ENCODE measurements at regions not wholly inside any gene's neighbourhood (a gene's known extent, or its start where the extent isn't known, plus 50 kb on each side); places are given as distances from the start of the nearest gene placed in this dataset.

DNA sequence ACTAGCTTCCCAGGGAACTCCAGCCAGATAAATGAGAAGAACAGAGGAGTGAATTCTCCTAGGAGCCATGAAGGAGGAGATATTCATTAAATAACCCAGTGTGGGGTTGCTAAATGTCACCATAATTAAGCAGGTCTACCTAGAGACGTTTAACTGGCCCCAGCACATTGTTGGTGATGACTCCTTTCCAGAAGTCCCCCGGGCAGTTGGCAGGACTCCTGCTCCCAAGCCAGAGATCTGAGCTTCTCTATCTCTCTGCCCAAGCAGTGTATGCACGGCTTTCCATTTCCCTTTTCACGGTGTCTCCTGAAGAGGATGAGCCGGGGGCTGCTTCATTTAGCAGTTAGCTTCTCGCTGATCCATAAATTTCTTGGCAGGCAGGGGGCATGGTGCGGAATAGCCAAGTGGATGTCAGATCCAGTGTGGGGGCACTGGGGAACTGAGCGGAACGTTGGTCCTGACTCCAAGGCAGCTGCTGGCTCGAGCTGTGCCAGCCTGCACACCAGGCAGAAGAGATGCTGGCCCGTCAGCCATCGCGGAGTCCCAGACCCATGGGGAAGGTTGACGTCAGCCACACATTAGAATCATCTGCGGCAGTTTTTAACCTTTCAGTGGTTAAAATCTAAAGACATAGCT lies 142.0 kb upstream of the NPY start:
- H3K36me3 ChIP-seq (ENCODE audit: control insufficient read depth, insufficient read depth, low read length): no peaks in the 10 kb centered on the region
- no peaks in the 10 kb centered on the region; the same call in 1 of the 2 replicates for H3K27me3 ChIP-seq (replicated peaks; ENCODE audit: control insufficient read depth, insufficient read depth, low read length)
- no peak overlapping the region for H3K4me3 ChIP-seq (replicated peaks; ENCODE audit: low read depth, low read length)
- DNase-seq (ENCODE audit: extremely low read depth, insufficient read length): no peak
- TF ChIP-seq, protein P1, sequence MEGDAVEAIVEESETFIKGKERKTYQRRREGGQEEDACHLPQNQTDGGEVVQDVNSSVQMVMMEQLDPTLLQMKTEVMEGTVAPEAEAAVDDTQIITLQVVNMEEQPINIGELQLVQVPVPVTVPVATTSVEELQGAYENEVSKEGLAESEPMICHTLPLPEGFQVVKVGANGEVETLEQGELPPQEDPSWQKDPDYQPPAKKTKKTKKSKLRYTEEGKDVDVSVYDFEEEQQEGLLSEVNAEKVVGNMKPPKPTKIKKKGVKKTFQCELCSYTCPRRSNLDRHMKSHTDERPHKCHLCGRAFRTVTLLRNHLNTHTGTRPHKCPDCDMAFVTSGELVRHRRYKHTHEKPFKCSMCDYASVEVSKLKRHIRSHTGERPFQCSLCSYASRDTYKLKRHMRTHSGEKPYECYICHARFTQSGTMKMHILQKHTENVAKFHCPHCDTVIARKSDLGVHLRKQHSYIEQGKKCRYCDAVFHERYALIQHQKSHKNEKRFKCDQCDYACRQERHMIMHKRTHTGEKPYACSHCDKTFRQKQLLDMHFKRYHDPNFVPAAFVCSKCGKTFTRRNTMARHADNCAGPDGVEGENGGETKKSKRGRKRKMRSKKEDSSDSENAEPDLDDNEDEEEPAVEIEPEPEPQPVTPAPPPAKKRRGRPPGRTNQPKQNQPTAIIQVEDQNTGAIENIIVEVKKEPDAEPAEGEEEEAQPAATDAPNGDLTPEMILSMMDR (IDR thresholded peaks at IDR 0.05; ENCODE audit: insufficient read depth, low read length, poor library complexity, severe bottlenecking): no peak

- H3K27me3 ChIP-seq (replicated peaks; ENCODE audit: control insufficient read depth, insufficient read depth, low read length): no peaks in the 10 kb centered on the region; the same call in 1 of the 2 replicates
- DNase-seq (ENCODE audit: extremely low read depth, insufficient read length): no peak
- TF ChIP-seq, protein P1 (IDR thresholded peaks at IDR 0.05; ENCODE audit: insufficient read depth, low read length, poor library complexity, severe bottlenecking): no peak
- H3K36me3 ChIP-seq (ENCODE audit: control insufficient read depth, insufficient read depth, low read length): no peaks in the 10 kb centered on the region
- H3K4me3 ChIP-seq (replicated peaks; ENCODE audit: low read depth, low read length): no peak overlapping the region
Measured at GRCh38 chr7:24143547-24143946, 140.4 kb upstream of the NPY start.

- TF ChIP-seq, protein P1 (IDR thresholded peaks at IDR 0.05; ENCODE audit: insufficient read depth, low read length, poor library complexity, severe bottlenecking): no peak
- no peak overlapping the region for H3K4me3 ChIP-seq (replicated peaks; ENCODE audit: low read depth, low read length)
- H3K36me3 ChIP-seq (ENCODE audit: control insufficient read depth, insufficient read depth, low read length): no peaks in the 10 kb centered on the region
- H3K27me3 ChIP-seq (replicated peaks; ENCODE audit: control insufficient read depth, insufficient read depth, low read length): no peaks in the 10 kb centered on the region
- no peak for DNase-seq (ENCODE audit: extremely low read depth, insufficient read length)
Measured at GRCh38 chr7:24151944-24152343, 132.0 kb upstream of the NPY start.

DNA sequence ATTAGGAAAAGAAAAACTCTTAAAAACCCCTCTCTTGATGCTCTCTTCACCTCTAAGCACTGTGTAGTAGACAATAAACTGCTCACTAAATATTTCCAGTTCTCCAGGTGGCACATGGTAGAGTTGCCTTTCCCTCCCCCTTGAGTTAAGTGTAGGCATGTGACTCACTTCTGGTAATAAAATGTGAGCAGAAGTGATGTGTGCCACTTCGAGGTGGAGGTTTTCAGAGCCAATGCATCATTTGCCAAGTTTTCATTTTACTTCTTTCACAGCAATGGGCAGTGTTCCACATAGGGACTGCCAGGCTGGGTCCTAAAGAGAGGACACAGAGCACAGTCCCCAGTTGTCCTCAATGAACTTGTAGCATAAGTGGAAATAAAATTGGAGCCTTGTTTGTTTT lies 131.6 kb upstream of the NPY start:
- TF ChIP-seq, protein P1 (IDR thresholded peaks at IDR 0.05; ENCODE audit: insufficient read depth, low read length, poor library complexity, severe bottlenecking): no peak

GRCh38 chr7:24152877-24153472 lies 131.0 kb upstream of the NPY start:
- no peak for DNase-seq (ENCODE audit: extremely low read depth, insufficient read length)
- TF ChIP-seq, protein P1 (IDR thresholded peaks at IDR 0.05; ENCODE audit: insufficient read depth, low read length, poor library complexity, severe bottlenecking): no peak
- H3K4me3 ChIP-seq (replicated peaks; ENCODE audit: low read depth, low read length): no peak overlapping the region
- H3K36me3 ChIP-seq (ENCODE audit: control insufficient read depth, insufficient read depth, low read length): no peaks in the 10 kb centered on the region
- H3K27me3 ChIP-seq (replicated peaks; ENCODE audit: control insufficient read depth, insufficient read depth, low read length): no peaks in the 10 kb centered on the region

More for the DNA sequence above, 131.6 kb upstream of the NPY start:
- Histone ChIP-seq H3K27me3 (replicated peaks; ENCODE audit: control insufficient read depth, insufficient read depth, low read length) (no peaks in the 10 kb centered on the region), H3K4me3 (replicated peaks; ENCODE audit: low read depth, low read length) (no peak overlapping the region), H3K36me3 (ENCODE audit: control insufficient read depth, insufficient read depth, low read length) (no peaks in the 10 kb centered on the region)
- no peak for DNase-seq (ENCODE audit: extremely low read depth, insufficient read length)

All from GM06990 (cell line).